H9 (cell line): ENCODE measurements at regions not wholly inside any gene's neighbourhood (a gene's known extent, or its start where the extent isn't known, plus 50 kb on each side); places are given as distances from the start of the nearest gene placed in this dataset.

Experiments used
- DNase-seq: peaks from one replicate; pipeline ENCODE4 v3.0.0-alpha.2; 2017
- H2AFZ ChIP-seq: one replicate; pipeline ENCODE4 v1.6.1; 2013; ENCODE audit warnings: mild to moderate bottlenecking, low read length, control low read depth, moderate library complexity
- H2AK5ac ChIP-seq: 2 replicates; pipeline ENCODE4 v1.6.1; 2013; ENCODE audit warnings: low read length, control low read depth, mixed read lengths; ENCODE audit not compliant: insufficient read length
- H2BK120ac ChIP-seq: one replicate; pipeline ENCODE4 v1.6.1; 2013; ENCODE audit warnings: low read depth, mild to moderate bottlenecking, low read length, control low read depth, inconsistent platforms; ENCODE audit not compliant: poor library complexity, severe bottlenecking
- H2BK12ac ChIP-seq: 2 replicates; pipeline ENCODE4 v1.6.1; 2013; ENCODE audit warnings: low read length, control low read depth, mixed read lengths, low read depth; ENCODE audit not compliant: insufficient read length
- H2BK15ac ChIP-seq: 2 replicates; pipeline ENCODE4 v1.6.1; 2013; ENCODE audit warnings: low read depth, low read length, control low read depth
- H2BK20ac ChIP-seq: one replicate; pipeline ENCODE4 v1.6.1; 2013; ENCODE audit warnings: low read depth, mild to moderate bottlenecking, low read length, control low read depth, inconsistent platforms; ENCODE audit not compliant: poor library complexity, severe bottlenecking
- H2BK5ac ChIP-seq: 2 replicates; pipeline ENCODE4 v1.6.1; 2013; ENCODE audit warnings: low read length, control low read depth, mixed read lengths; ENCODE audit not compliant: insufficient read length
- H3K14ac ChIP-seq: 2 replicates; pipeline ENCODE4 v1.6.1; 2013; ENCODE audit warnings: low read length, control low read depth; ENCODE audit not compliant: insufficient read depth
- H3K18ac ChIP-seq: 2 replicates; pipeline ENCODE4 v1.6.1; 2013; ENCODE audit warnings: low read depth, mild to moderate bottlenecking, mixed read lengths, low read length, control low read depth; ENCODE audit not compliant: insufficient read length
- H3K23ac ChIP-seq: 2 replicates; pipeline ENCODE4 v1.6.1; 2013; ENCODE audit warnings: low read length, control low read depth, mixed read lengths, low read depth; ENCODE audit not compliant: insufficient read length
- H3K23me2 ChIP-seq: 2 replicates; pipeline ENCODE4 v1.6.1; 2013; ENCODE audit warnings: low read depth, mild to moderate bottlenecking, mixed read lengths, low read length, control low read depth; ENCODE audit not compliant: insufficient read length, poor library complexity, severe bottlenecking
- H3K27ac ChIP-seq: 2 replicates; pipeline ENCODE4 v1.5.1; 2013; ENCODE audit warnings: low read length, control low read depth, mixed read lengths, low read depth; ENCODE audit not compliant: insufficient read length
- H3K27me3 ChIP-seq: 2 replicates; pipeline ENCODE4 v1.6.1; 2013; ENCODE audit warnings: low read length, control low read depth, inconsistent platforms; ENCODE audit not compliant: insufficient read depth
- H3K4ac ChIP-seq: 2 replicates; pipeline ENCODE4 v1.6.1; 2013; ENCODE audit warnings: low read depth, mild to moderate bottlenecking, control low read depth, inconsistent platforms, low read length, moderate library complexity
- H3K4me1 ChIP-seq: 2 replicates; pipeline ENCODE4 v1.6.1; 2013; ENCODE audit warnings: low read length, control low read depth, inconsistent platforms; ENCODE audit not compliant: insufficient read depth
- H3K4me2 ChIP-seq: 2 replicates; pipeline ENCODE4 v1.6.1; 2013; ENCODE audit warnings: low read length, control low read depth, mixed read lengths; ENCODE audit not compliant: insufficient read length, insufficient read depth
- H3K56ac ChIP-seq: 2 replicates; pipeline ENCODE4 v1.6.1; 2013; ENCODE audit warnings: low read depth, mild to moderate bottlenecking, mixed read lengths, low read length, control low read depth; ENCODE audit not compliant: insufficient read length
- H3K79me1 ChIP-seq: 2 replicates; pipeline ENCODE4 v1.6.1; 2013; ENCODE audit warnings: low read depth, mild to moderate bottlenecking, moderate library complexity, low read length, control low read depth, inconsistent platforms; ENCODE audit not compliant: insufficient read depth, poor library complexity, severe bottlenecking
- H3K79me2 ChIP-seq: 2 replicates; pipeline ENCODE4 v1.6.1; 2013; ENCODE audit warnings: low read length, control low read depth, inconsistent platforms; ENCODE audit not compliant: insufficient read depth
- H3K9ac ChIP-seq: 2 replicates; pipeline ENCODE4 v1.6.1; 2013; ENCODE audit warnings: low read length, control low read depth, mixed read lengths; ENCODE audit not compliant: insufficient read length; ENCODE audit errors: extremely low read depth
- H3K9me3 ChIP-seq: one replicate; pipeline ENCODE4 v1.6.1; 2013; ENCODE audit warnings: low read depth, low read length, inconsistent platforms; ENCODE audit not compliant: control insufficient read depth
- H3T11ph ChIP-seq: one replicate; pipeline ENCODE4 v1.6.1; 2013; ENCODE audit warnings: mild to moderate bottlenecking, low read length, control low read depth, inconsistent platforms
- H4K20me1 ChIP-seq: one replicate; pipeline ENCODE4 v1.6.1; 2013; ENCODE audit not compliant: control insufficient read depth, insufficient read length, insufficient read depth
- H4K5ac ChIP-seq: 2 replicates; pipeline ENCODE4 v1.6.1; 2013; ENCODE audit warnings: low read depth, mild to moderate bottlenecking, mixed read lengths, low read length, control low read depth; ENCODE audit not compliant: insufficient read length
- H4K8ac ChIP-seq: replicated peaks from 2 replicates; pipeline ENCODE4 v1.6.1; 2013; ENCODE audit warnings: low read length, control low read depth, mixed read lengths, low read depth; ENCODE audit not compliant: insufficient read length
- H4K91ac ChIP-seq: 2 replicates; pipeline ENCODE4 v1.6.1; 2013; ENCODE audit warnings: low read depth, mild to moderate bottlenecking, moderate library complexity, mixed read lengths, low read length, control low read depth; ENCODE audit not compliant: insufficient read length
- H3K27ac Mint-ChIP-seq, 3 experiments: 2 replicates in 2 of 3; 3 replicates in 1 of 3; pipeline ENCODE4 v1.8.0; 2020 to 2021; ENCODE audit warnings: mixed read lengths in 3 of 3, mild to moderate bottlenecking in 1 of 3, moderate library complexity in 1 of 3
- H3K27me3 Mint-ChIP-seq: 2 replicates; pipeline ENCODE4 v1.8.0; 2021; ENCODE audit warnings: low read depth, mild to moderate bottlenecking, moderate library complexity, mixed read lengths
- H3K36me3 Mint-ChIP-seq, 3 experiments: 2 replicates in 2 of 3; 3 replicates in 1 of 3; pipeline ENCODE4 v1.8.0; 2020 to 2021; ENCODE audit warnings: low read depth in 3 of 3, mixed read lengths in 3 of 3; ENCODE audit not compliant: insufficient read depth in 1 of 3
- H3K4me1 Mint-ChIP-seq, 2 experiments: 2 replicates each; pipeline ENCODE4 v1.8.0; 2020; ENCODE audit warnings: mixed read lengths in 2 of 2
- H3K4me3 Mint-ChIP-seq, 2 experiments: 2 replicates in 1 of 2; 3 replicates in 1 of 2; pipeline ENCODE4 v1.8.0; 2020 to 2021; ENCODE audit warnings: mild to moderate bottlenecking in 2 of 2, mixed read lengths in 2 of 2, moderate library complexity in 1 of 2
- H3K9me3 Mint-ChIP-seq, 2 experiments: 2 replicates in 1 of 2; 3 replicates in 1 of 2; pipeline ENCODE4 v1.8.0; 2020; ENCODE audit warnings: mild to moderate bottlenecking in 2 of 2, mixed read lengths in 2 of 2, moderate library complexity in 1 of 2
- CTCF ChIP-seq: fragments of 200-600 bp; sonication (generic); conservative IDR thresholded peaks from 3 replicates; pipeline ENCODE4 v1.8.0; 2021; ENCODE audit warnings: antibody characterized with exemption, mild to moderate bottlenecking
- WGBS: extraction: QIAGEN DNeasy Blood & Tissue Kit; methylation state at CpG from one replicate; pipeline ENCODE4 v1.1.7; 2013; ENCODE audit warnings: missing lambda C conversion rate, low lambda C conversion rate, mixed read lengths; ENCODE audit not compliant: insufficient read length; ENCODE audit errors: extremely low coverage; 5-methylcytosine and 5-hydroxymethylcytosine counted together

GRCh38 chr20:48536206-48536605 lies 291.6 kb downstream of the PREX1 start:
- no peak overlapping the region for H3K23ac ChIP-seq
- H3K9me3 ChIP-seq, result no peaks in the 10 kb centered on the region
- Mint-ChIP-seq H3K27me3 (peaks cover 5% of the 10 kb centered on the region), H3K36me3 (no peaks in the 10 kb centered on the region), H3K9me3 (no peaks in the 10 kb centered on the region), H3K4me1 (peaks cover 21 to 25% of the 10 kb centered on the region in 2 experiments), H3K27ac (no peak overlapping the region), H3K4me3 (no peak overlapping the region)
- no peak overlapping the region for H2BK120ac ChIP-seq
- no peaks in the 10 kb centered on the region for H4K20me1 ChIP-seq
- H3K4ac ChIP-seq, result no peak overlapping the region
- no peaks in the 10 kb centered on the region for H3K79me2 ChIP-seq
- H3K18ac ChIP-seq, result no peak overlapping the region
- H3K27me3 ChIP-seq, result no peaks in the 10 kb centered on the region
- no peak overlapping the region for H4K91ac ChIP-seq
- peaks cover 4% of the 10 kb centered on the region; the same call in 1 of the 2 replicates for H3K4me1 ChIP-seq
- no peak overlapping the region for H3K14ac ChIP-seq
- H2AFZ ChIP-seq, result no peak overlapping the region
- H3K56ac ChIP-seq, result no peak overlapping the region
- DNase-seq, result no peak
- H3K4me2 ChIP-seq, result no peak overlapping the region
- H3K27ac ChIP-seq, result no peak overlapping the region
- no peak overlapping the region for H2BK15ac ChIP-seq
- H2AK5ac ChIP-seq, result no peak overlapping the region
- H4K5ac ChIP-seq, result no peak overlapping the region
- H3K9ac ChIP-seq, result no peak overlapping the region
- TF ChIP-seq CTCF, result no peak
- H4K8ac ChIP-seq, result no peak overlapping the region
- H3K79me1 ChIP-seq, result no peaks in the 10 kb centered on the region
- no peak overlapping the region for H2BK5ac ChIP-seq
- H3T11ph ChIP-seq, result no peak overlapping the region
- no CpG with 5 or more reads among the region's 2 CpGs for WGBS
- no peak overlapping the region for H2BK20ac ChIP-seq
- no peak overlapping the region for H2BK12ac ChIP-seq
- H3K23me2 ChIP-seq, result no peaks in the 10 kb centered on the region
